ENCODE measurements at regions not wholly inside any gene's neighbourhood (a gene's known extent, or its start where the extent isn't known, plus 50 kb on each side); places are given as distances from the start of the nearest gene placed in this dataset.

DNA sequence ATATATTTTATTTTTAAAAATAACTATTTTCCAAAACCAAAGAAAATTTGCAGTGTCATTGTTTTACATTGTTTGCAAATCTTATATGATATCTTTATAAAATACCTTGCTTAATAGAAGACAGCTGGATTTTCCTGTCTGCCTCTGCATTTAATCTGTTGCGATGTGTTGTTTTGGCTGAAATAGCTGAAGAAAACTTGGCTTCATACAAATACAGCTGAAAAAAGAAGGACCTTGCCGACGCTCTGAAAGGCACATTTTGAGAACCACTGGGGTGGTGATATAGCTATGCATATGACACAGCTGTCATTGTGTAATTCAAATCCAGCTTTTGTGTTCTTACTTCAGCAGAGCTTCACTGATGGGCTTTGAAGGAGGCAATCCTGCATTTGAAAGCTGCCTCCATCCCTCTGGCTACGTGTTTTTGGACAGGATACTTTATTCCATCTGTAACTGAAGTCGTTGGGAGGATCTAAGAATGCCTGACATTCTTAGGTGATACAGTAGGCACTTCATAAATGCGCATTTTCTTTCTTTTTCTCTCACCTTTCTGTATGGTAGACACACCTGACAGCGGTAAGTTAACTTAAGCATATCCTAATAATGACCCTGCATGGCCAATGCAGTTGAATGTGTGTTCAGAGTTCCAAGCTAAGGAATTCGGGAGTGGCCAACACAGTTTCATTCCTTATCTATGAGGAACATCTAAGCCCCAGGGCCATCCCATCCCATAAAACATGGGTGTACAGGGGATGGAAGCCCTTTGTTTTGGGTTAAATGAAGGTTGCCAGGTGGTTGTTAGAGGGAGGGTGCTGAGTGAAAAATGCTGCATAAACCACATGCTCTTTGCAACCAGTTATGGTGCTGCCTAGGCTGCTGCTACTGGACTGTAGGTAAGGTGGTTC lies 213.0 kb downstream of the TFAP2A start:
- no peak for TF ChIP-seq GATA1 (IDR thresholded peaks at IDR 0.05; ENCODE audit: low read depth, low read length)
- TF ChIP-seq POLR2A (IDR thresholded peaks at IDR 0.05; ENCODE audit: low read length) = no peak
